Upper lobe of left lung (tissue), 4 donors: ENCODE measurements at regions not wholly inside any gene's neighbourhood (a gene's known extent, or its start where the extent isn't known, plus 50 kb on each side); places are given as distances from the start of the nearest gene placed in this dataset.

Experiments used
- EP300 ChIP-seq, 4 donors: sonication (generic); formaldehyde crosslinking; IDR thresholded peaks; one replicate each; pipeline ENCODE4 v1.5.1; 2017; ENCODE audit warnings: antibody characterized with exemption in 4 of 4, control low read depth in 2 of 4
- POLR2AphosphoS5 ChIP-seq, 2 donors: sonication (generic); formaldehyde crosslinking; IDR thresholded peaks; one replicate each; pipeline ENCODE4 v1.5.1; 2017; ENCODE audit warnings: antibody characterized with exemption in 2 of 2
- TF ChIP-seq, protein P1 (sequence below), 6 experiments: fragments of 450-650 bp in 4 of 6; fragments of 200-600 bp in 2 of 6; sonication (generic) in 2 of 6; IDR thresholded peaks; one replicate each; pipeline ENCODE4 v1.5.1; 2016 to 2019; ENCODE audit warnings: antibody characterized with exemption in 6 of 6

DNA sequence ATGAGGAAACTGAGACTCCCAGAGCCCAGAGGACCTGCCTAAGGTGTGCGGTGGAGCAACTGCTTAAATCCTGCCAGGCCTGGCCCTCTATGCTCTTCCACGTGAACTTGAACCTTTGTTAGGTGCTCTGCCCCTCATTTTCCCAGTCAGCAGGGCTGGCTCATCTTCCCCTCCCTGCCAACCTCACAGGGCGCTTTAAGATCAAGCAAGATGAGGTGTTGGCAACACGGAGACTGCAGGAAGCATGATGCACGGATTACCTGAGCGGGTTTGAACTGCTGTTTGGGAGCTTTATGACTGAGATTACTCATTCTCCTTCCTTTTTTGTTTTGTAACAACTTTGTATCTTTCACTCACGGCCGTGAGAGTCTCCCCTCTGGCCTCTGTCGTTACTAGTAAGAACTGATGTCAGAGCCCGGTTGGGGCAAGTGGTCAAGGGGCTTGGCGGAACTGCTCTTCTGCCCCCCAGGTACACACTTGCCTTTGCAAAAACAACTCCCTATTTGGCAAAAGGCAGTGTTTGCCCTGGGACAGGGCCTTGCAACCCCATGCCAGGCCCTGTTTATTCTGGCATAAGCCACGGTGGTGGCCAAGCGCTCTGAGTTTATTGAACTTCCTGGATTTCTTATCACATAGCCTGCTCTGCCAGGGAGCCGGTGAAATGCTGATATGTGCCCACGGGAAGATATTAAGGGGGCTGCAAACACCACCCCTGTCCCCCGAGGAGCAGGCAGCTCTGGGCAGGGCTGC, 127.8 kb downstream of the INHBB start:
- TF ChIP-seq, protein P1, sequence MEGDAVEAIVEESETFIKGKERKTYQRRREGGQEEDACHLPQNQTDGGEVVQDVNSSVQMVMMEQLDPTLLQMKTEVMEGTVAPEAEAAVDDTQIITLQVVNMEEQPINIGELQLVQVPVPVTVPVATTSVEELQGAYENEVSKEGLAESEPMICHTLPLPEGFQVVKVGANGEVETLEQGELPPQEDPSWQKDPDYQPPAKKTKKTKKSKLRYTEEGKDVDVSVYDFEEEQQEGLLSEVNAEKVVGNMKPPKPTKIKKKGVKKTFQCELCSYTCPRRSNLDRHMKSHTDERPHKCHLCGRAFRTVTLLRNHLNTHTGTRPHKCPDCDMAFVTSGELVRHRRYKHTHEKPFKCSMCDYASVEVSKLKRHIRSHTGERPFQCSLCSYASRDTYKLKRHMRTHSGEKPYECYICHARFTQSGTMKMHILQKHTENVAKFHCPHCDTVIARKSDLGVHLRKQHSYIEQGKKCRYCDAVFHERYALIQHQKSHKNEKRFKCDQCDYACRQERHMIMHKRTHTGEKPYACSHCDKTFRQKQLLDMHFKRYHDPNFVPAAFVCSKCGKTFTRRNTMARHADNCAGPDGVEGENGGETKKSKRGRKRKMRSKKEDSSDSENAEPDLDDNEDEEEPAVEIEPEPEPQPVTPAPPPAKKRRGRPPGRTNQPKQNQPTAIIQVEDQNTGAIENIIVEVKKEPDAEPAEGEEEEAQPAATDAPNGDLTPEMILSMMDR (IDR thresholded peaks at IDR 0.05), result no peak
- TF ChIP-seq POLR2AphosphoS5 (IDR thresholded peaks at IDR 0.05), result no peak
- no peak for TF ChIP-seq EP300 (IDR thresholded peaks at IDR 0.05)
